ENCODE measurements at regions not wholly inside any gene's neighbourhood (a gene's known extent, or its start where the extent isn't known, plus 50 kb on each side); places are given as distances from the start of the nearest gene placed in this dataset.

DNA sequence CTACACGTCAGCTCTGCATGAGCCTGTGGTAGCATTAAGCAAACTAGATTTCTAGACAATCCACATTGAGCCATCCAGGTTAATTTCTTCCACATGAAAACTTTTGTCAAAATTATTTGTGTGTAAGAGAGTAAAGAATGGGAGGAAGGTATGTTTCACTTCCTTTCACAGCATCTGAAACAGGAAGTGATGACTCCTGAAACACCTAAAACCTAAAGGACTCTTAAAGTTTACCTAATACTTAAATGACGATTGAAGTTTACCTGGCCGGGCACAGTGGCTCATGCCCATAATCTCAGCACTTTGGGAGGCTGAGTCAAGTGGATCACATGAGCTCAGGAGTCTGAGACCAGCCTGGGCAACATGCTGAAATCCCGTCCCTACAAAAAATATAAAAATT lies 223.8 kb downstream of the CEMIP2 start:
- TF ChIP-seq, protein P1, sequence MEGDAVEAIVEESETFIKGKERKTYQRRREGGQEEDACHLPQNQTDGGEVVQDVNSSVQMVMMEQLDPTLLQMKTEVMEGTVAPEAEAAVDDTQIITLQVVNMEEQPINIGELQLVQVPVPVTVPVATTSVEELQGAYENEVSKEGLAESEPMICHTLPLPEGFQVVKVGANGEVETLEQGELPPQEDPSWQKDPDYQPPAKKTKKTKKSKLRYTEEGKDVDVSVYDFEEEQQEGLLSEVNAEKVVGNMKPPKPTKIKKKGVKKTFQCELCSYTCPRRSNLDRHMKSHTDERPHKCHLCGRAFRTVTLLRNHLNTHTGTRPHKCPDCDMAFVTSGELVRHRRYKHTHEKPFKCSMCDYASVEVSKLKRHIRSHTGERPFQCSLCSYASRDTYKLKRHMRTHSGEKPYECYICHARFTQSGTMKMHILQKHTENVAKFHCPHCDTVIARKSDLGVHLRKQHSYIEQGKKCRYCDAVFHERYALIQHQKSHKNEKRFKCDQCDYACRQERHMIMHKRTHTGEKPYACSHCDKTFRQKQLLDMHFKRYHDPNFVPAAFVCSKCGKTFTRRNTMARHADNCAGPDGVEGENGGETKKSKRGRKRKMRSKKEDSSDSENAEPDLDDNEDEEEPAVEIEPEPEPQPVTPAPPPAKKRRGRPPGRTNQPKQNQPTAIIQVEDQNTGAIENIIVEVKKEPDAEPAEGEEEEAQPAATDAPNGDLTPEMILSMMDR (IDR thresholded peaks at IDR 0.05; ENCODE audit: low read length): no peak
- TF ChIP-seq EZH2 (IDR thresholded peaks at IDR 0.05; ENCODE audit: borderline replicate concordance, low read length): no peak
